Thymus (tissue), 11 donors: ENCODE measurements at regions not wholly inside any gene's neighbourhood (a gene's known extent, or its start where the extent isn't known, plus 50 kb on each side); places are given as distances from the start of the nearest gene placed in this dataset.
A peak's percentile ranks its signal among the peaks of the same experiment; 100 is the strongest.
"Not testable (repeated sequence)": the region's sequence is repeated elsewhere in the genome, so short reads cannot be mapped to it uniquely, and the experiment has no call there.

Experiments
- DNase-seq, 9 donors: peaks; one replicate each; pipeline ENCODE4 v3.0.0-alpha.2; 2013; ENCODE audit warnings: low spot score in 9 of 9, low read depth in 6 of 9, missing footprints in 1 of 9
- H3K27ac ChIP-seq, 2 donors: one replicate each; pipeline ENCODE4 v1.5.1; 2013; ENCODE audit warnings: control low read depth in 1 of 2, low read depth in 1 of 2, low read length in 1 of 2, mild to moderate bottlenecking in 1 of 2, moderate library complexity in 1 of 2
- H3K27me3 ChIP-seq, 2 donors: one replicate each; pipeline ENCODE4 v1.5.1; 2013; ENCODE audit warnings: low read length in 1 of 2; ENCODE audit not compliant: control insufficient read depth in 2 of 2, insufficient read depth in 1 of 2
- H3K36me3 ChIP-seq, 2 donors: one replicate each; pipeline ENCODE4 v1.5.1; 2013; ENCODE audit warnings: low read length in 1 of 2, mild to moderate bottlenecking in 1 of 2, moderate library complexity in 1 of 2; ENCODE audit not compliant: control insufficient read depth in 2 of 2, insufficient read depth in 2 of 2
- H3K4me1 ChIP-seq, 2 donors: one replicate each; pipeline ENCODE4 v1.5.1; 2013; ENCODE audit warnings: low read length in 2 of 2; ENCODE audit not compliant: control insufficient read depth in 2 of 2, insufficient read depth in 2 of 2
- H3K4me3 ChIP-seq, 2 donors: one replicate each; pipeline ENCODE4 v1.5.1; 2013; ENCODE audit warnings: low read length in 2 of 2, control low read depth in 1 of 2, mild to moderate bottlenecking in 1 of 2
- H3K9me3 ChIP-seq, 2 donors: one replicate each; pipeline ENCODE4 v1.5.1; 2013; ENCODE audit warnings: low read length in 1 of 2, mild to moderate bottlenecking in 1 of 2; ENCODE audit not compliant: control insufficient read depth in 2 of 2, insufficient read depth in 1 of 2
- WGBS: extraction: QIAGEN DNeasy Blood & Tissue Kit; methylation state at CpG from one replicate; pipeline ENCODE4 v1.1.7; 2013; 5-methylcytosine and 5-hydroxymethylcytosine counted together
- donor health status: healthy.

GRCh38 chr15:28789401-28790114, 58.9 kb downstream of the GOLGA6L7 start:
- H3K36me3 ChIP-seq, H3K4me1 ChIP-seq, H3K9me3 ChIP-seq, H3K27ac ChIP-seq, H3K4me3 ChIP-seq: not testable (repeated sequence)
- 15% methylated on average over 21 of the region's 32 CpGs for WGBS
- DNase-seq, result peak in 2 of 9 donors; percentile 1 to 47
- peaks cover 3 to 17% of the 10 kb centered on the region in 2 donors for H3K27me3 ChIP-seq

GRCh38 chr15:28788649-28789400, 59.6 kb downstream of the GOLGA6L7 start:
- H3K27me3 ChIP-seq, result peaks cover 3 to 17% of the 10 kb centered on the region in 2 donors
- H3K36me3 ChIP-seq, H3K27ac ChIP-seq, H3K9me3 ChIP-seq, H3K4me3 ChIP-seq, DNase-seq, H3K4me1 ChIP-seq: not testable (repeated sequence)
- 9% methylated on average over 42 of the region's 78 CpGs for WGBS

GRCh38 chr15:28788176-28788575, 60.3 kb downstream of the GOLGA6L7 start:
- 39% methylated on average over 1 of the region's 1 CpG for WGBS
- H3K9me3 ChIP-seq, H3K4me3 ChIP-seq, H3K36me3 ChIP-seq, DNase-seq, H3K4me1 ChIP-seq, H3K27ac ChIP-seq: not testable (repeated sequence)
- peaks cover 3 to 17% of the 10 kb centered on the region in 2 donors for H3K27me3 ChIP-seq

- Histone ChIP-seq H3K27ac (no peak overlapping the region), H3K4me3 (no peak overlapping the region), H3K36me3 (no peaks in the 10 kb centered on the region), H3K4me1 (no peaks in the 10 kb centered on the region), H3K9me3 (no peaks in the 10 kb centered on the region), H3K27me3 (peaks cover 3 to 15% of the 10 kb centered on the region in 2 donors)
- DNase-seq, result no peak
- WGBS, result 79% methylated on average over 1 of the region's 1 CpG
These were observed 61.9 kb downstream of the GOLGA6L7 start for GRCh38 chr15:28786521-28786920.

GRCh38 chr15:28784347-28785163, 63.9 kb downstream of the GOLGA6L7 start:
- not testable (repeated sequence) for H3K9me3 ChIP-seq, DNase-seq, H3K4me1 ChIP-seq, H3K27ac ChIP-seq, H3K4me3 ChIP-seq, H3K36me3 ChIP-seq
- H3K27me3 ChIP-seq, result peaks cover 3 to 10% of the 10 kb centered on the region in 2 donors
- WGBS, result 97% methylated on average over 39 of the region's 39 CpGs

GRCh38 chr15:28783873-28784272, 64.6 kb downstream of the GOLGA6L7 start:
- Histone ChIP-seq H3K36me3 (no peaks in the 10 kb centered on the region), H3K27ac (no peak overlapping the region), H3K9me3 (no peaks in the 10 kb centered on the region), H3K4me1 (no peaks in the 10 kb centered on the region), H3K4me3 (no peak overlapping the region), H3K27me3 (peaks cover 3 to 7% of the 10 kb centered on the region in 2 donors)
- no peak for DNase-seq
- 97% methylated on average over 20 of the region's 20 CpGs for WGBS

GRCh38 chr15:28783466-28783865, 65.0 kb downstream of the GOLGA6L7 start:
- 98% methylated on average over 21 of the region's 21 CpGs for WGBS
- Histone ChIP-seq H3K36me3 (no peaks in the 10 kb centered on the region), H3K27ac (no peak overlapping the region), H3K4me3 (no peak overlapping the region), H3K27me3 (peaks cover 1 to 5% of the 10 kb centered on the region in 2 donors), H3K4me1 (no peaks in the 10 kb centered on the region), H3K9me3 (no peaks in the 10 kb centered on the region)
- DNase-seq, result no peak

GRCh38 chr15:28778397-28778796, 66.2 kb upstream of the GOLGA8M start:
- not testable (repeated sequence) for DNase-seq, H3K9me3 ChIP-seq, H3K27ac ChIP-seq, H3K36me3 ChIP-seq, H3K27me3 ChIP-seq, H3K4me3 ChIP-seq, H3K4me1 ChIP-seq
- 87% methylated on average over 2 of the region's 2 CpGs for WGBS

GRCh38 chr15:28772857-28773256, 60.6 kb upstream of the GOLGA8M start:
- H3K4me1 ChIP-seq, H3K36me3 ChIP-seq, H3K4me3 ChIP-seq, H3K27ac ChIP-seq, H3K9me3 ChIP-seq, DNase-seq, H3K27me3 ChIP-seq: not testable (repeated sequence)
- 66% methylated on average over 3 of the region's 3 CpGs for WGBS
